DMS153 treated with DMSO at 0.1 percent for 48 hours (cell line): ENCODE measurements at regions not wholly inside any gene's neighbourhood (a gene's known extent, or its start where the extent isn't known, plus 50 kb on each side); places are given as distances from the start of the nearest gene placed in this dataset.

Source experiments
- DNase-seq: peaks from one replicate; lab custom pipeline; 2025; ENCODE audit not compliant: unreplicated experiment; lab: John Stamatoyannopoulos, UW

DNA sequence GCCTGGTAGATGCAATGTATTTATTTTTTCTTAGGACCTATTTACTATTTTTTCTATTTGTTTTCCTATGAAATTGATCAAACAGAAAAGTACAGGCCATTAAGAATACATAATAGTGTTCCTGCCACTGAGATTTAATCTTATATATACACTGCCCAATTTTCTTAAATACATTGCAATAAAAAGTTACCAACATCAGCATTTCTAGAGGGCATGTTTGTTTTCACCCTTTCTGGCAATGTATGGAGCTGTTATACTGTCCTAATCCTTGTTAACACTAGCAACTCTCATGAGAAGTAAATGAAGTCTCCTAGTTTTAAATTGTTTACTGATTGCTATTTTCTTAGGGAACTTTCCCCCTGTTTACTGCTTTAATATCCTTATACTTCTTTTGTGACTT is 359.1 kb upstream of the SEMA3A start:
- no peak for DNase-seq

- no peak for DNase-seq
Observed at GRCh38 chr7:84549409-84549808, 354.8 kb upstream of the SEMA3A start.

DNA sequence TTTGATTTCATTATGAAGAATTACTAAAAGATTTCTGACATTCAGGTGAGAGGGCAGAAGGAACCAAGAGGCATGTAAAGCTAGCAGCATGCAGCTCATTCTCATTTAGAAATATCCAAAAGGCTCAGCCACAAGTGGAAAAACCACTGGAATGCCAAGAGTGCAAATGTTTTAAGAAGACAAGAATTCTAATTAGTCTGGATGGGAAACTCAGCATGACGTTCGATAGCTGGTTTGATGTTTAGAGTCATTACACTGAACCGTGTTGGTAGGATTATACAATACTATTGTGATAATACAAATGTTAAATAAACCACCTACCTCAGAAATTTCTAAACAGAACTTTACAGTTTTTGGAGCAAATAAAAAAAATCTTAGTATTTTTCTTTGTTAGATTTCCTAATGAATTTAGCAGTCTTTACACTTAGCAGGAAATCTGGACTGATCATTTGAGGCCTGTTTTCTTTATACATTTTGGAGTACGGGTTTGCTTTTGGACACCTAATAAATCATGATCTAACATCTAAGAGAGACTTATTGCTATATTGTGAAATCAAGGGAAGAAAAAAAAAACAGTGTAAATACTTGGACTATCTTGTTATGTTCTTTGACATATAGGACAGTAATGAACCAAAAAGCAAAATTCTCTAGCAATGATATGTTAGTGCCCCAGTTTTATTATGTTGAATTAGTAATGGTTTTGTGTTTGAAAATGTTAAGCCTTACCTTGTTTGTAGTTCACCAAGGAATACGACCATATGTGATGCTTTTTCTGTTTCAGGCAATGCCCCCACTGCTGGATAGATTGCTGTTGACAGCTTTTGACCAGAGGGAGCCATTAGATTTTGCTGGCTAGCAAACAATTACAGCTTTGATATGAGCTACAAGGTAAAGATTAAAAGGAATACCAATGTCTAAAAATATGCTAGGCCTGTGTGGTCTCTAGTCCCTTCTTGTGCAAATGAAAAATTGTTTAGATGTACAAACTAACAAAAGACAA is 354.1 kb upstream of the SEMA3A start:
- no peak for DNase-seq

DNA sequence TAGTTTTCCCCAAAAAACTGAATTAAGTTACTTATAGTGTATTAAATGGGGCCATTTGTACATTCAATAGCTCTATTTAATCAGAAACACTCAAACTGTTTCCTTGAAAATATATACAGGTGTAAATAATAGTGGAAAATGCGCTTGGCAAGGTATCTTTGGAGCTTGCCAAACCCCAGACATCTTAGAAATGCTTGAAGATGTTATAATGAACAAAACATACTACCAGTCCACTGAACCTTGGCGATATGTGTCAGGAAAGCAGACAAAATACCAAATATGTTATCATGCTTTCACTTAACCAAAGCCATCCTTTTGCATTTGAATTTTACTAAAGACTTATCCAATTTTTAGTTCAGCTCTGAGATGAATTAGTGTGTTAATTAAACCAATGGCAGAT is 352.7 kb upstream of the SEMA3A start:
- no peak for DNase-seq

DNA sequence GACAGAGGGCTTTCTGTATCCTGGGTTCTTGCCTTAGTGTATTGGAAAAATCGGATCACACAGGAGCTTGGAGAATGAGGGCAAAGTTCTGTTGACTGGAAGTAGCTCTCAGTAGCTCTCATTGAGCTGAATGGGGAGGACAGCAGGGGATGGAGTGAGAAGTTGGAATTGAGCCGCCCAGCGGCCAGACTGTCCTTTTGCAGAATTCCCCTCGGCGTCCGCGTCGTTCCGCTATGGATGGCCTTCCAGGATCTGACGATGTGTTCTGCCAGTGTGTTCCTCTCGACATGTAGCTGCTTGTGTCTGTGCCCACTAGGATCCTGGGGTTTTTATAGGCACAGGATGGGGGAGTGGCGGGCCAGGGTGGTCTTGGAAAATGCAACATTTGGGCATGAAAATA is 351.8 kb upstream of the SEMA3A start:
- no peak for DNase-seq

GRCh38 chr7:84538268-84538667 is 343.7 kb upstream of the SEMA3A start:
- DNase-seq: no peak

DNA sequence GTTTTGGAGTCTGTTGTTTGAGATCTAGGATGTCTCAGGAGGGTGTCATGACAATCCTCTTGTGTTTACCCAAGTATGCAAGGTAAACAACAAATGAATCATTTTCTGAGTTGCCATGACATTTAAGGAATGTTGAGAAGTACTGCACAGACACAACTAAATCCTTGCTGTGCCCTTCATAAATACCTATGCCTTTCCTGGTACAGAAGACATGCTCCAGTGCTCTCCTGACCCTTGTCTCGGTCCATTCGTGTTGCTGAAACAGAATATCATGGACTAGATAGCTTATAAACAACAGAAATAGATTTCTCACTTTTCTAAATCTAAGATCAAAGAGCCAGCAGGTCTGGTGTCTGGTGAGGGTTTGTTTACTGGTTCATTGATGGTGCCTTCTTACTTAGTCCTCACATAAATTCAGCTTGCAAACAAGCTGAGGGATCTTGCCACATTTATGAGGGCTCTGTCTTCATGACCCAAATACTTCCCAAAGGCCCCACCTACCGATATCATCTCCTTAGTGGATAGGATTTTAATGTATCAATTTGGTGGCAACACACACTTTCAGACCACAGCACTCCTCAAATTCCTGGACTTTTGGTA is 341.8 kb upstream of the SEMA3A start:
- no peak for DNase-seq

- DNase-seq: no peak
Observed at GRCh38 chr7:84535580-84536270, 341.1 kb upstream of the SEMA3A start.

- DNase-seq: no peak
Observed at GRCh38 chr7:84533182-84533581, 338.6 kb upstream of the SEMA3A start.

DNA sequence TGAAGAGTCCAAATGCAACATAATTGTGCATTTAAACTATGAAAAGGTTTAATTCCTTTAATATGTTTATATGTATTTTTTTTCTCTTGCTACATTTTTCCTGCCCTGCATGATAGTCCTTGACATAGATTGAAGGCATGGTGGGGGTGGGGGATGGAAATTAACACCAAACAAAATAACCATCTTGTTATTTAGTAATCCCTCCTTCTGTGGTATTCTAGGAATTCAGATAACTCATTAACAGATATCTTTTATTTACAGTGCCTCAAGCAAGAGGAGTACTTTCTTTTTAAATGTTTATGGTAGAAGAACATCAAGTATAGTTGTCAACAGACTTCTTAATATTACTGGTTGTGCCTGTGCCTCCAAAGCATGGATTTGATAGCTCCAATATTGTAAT is 337.6 kb upstream of the SEMA3A start:
- DNase-seq: no peak

DNA sequence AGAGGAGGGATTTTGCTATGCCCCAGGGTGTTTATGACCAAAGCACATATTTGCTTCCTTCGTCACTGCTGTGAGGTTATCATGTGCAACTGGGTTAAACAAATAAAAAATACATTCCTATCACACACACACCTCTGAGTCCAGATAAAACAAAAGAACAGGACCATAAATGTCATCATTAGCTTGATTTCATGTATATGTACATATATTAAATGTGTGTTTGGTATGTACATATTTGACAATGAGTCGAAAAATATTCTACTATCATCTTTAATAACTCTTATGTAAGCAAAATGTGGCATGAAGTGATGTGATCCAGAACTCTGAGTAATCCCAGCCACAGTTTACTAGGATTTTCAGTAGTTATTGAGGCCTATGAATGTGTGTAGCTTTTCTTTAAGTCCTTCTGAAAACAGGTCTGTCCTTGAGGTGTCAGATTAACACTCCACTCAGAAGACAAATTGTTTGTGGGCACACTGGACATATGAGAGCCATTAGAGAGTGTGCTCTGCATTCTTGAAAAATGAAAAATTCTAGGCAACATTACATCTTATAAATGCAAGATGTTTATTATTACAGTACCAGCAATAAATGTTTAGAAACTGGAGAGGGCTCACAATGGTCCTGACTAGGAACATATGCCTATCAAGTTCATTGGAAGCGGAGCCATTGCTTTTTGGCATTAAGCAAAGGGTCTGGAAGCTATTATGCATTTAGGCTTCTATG is 335.1 kb upstream of the SEMA3A start:
- no peak for DNase-seq

DNA sequence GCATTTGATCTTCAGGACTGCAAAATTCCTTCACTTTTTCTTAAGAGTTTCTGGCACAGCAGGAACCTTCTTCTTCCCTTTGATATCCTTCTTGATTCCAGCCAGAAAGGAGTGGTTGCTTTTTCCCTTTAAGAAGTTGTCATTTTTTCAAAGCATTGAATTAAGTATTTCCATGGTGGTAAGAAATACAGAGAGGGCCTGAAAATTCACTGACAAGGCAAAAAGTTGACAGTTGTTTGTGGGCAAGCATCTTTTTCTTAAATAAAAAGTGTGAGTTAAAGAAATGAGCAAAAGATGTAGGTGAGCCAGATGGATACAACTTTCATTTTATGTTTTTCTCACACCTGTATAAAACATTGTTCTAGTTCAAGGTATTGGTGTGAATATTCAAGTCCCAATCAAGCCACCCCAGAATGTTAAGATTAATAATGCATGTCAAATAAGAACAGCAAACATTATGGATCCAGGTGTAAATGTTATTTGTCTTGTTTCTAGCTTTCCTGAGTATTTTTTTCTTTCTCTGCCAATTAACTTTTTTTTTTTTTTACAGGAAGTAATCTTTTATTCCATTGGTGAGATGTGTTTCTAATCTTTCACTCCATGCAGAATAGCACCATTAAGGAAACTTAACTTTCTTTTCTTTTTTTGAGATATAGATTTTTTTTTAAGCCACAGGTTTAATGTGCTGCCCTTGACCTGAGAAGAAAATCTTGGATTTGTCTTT is 334.3 kb upstream of the SEMA3A start:
- no peak for DNase-seq

DNA sequence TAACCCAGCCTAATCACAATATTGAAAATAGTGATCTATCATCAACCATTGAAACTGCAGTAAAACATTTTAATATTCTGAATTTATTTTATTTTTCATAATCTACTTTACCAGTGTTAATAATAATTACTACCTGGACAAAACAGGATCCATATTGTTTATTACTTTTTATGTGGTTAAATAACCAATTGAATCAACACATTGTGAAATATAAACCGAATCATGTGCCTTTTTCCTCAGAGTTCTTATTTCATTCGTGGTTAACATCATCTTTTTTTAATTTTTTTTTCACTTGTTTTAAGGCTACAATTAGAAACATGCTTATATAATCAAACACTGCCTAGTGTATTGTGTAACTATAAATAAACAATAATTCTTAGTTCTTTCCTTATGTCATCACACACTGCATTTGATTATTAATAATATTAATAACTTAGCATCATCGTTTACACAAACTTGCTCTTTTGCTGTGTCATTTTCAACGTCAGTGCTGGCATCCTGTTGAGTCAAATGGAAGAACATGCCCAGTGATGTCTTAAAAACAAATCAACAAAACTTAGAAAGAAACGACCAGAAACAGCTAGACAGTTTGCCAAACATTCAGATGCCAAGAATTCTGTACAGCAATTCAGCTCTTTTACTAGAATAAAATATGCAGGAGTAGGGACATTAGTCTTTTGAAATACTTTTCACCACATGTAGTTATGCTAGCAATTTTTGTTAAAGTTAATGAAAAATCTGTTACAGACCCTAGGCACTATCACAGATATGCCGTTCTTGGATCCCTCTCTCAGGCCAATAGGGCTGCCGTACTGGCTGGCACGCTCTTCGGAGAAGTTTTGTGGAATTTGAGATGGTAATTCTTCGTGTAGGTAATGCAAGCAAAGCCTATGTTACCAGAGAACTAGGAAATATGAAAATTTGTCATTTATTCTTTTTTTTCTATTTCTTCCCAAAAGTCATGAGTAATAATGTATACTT is 330.4 kb upstream of the SEMA3A start:
- DNase-seq: no peak

- DNase-seq: no peak
Observed at GRCh38 chr7:84513061-84513460, 318.5 kb upstream of the SEMA3A start.

GRCh38 chr7:84512055-84512454 is 317.5 kb upstream of the SEMA3A start:
- DNase-seq: no peak

DNA sequence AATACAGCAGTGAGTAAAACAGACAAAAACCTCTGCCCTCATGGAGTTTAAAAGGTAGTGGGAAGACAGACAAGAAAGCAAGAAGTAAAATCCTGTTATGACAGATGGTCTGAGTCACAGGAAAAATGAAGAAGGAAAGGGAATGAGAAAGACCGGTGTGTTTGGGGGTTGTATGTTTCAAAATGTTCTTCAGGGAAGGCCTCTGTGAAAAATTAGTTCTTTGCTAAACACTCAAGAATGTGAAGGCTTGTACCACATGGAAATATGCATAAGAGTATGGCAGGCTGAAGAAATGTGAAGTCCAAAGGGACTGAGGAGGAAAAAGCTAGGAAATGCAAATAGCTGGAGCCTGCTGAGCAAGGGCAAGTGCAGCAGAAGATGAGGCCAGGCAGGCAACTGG is 315.9 kb upstream of the SEMA3A start:
- no peak for DNase-seq

DNA sequence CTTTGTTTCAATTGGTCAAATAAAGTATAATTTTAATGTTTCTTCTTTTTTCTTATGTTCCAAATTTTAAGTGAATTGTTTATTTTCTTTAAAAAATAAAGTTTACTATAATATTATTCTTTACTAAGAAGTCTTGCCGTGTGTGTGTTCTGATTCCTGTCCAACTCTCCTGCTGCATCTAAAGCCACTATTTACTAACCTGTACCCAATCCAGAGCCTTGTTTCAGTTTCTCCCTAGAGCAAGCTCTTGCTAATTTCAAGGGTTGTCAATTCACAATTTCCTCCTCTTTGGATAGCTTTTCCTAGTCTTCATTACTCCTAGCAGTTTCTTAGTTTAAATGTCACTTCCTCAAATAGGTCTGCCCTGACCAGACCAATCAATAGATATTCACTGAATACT is 314.9 kb upstream of the SEMA3A start:
- DNase-seq: no peak

DNA sequence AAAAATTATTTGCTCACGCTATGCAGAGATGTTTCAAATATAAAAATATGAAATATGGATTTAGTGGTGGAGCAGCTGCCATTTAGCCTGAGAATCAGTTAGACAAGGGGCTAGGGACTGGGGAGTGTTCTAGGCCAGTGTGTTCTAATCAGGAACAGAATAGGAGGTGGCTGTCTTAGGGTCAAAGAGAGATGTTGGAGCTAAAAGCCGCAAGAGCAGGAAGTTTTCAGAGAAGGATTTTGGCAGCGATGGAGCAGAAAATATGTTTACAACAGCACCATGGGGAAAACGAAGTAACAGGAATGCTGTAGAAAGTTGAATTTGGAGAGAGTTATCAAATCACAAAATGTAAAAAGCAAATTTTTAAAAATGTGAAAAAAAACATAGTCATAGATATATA is 314.0 kb upstream of the SEMA3A start:
- no peak for DNase-seq

DNA sequence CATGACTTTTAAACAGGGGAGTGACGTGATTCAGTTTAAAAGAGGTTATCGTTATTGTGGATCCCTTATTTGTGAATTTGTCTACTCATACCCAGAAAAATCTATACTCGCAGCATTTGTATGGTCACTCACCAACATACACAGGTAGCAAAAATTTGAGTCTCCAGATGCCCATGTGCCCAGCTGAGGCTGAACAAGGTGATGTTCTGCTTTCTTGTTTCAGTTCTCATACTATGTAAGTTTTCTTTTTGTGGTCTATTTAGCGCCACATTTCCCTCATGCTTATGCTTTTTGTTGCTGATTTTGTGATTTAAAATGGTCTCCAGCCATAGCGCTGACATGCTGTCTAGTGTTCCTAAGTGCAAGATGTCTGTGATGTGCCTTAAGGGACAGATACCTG is 312.9 kb upstream of the SEMA3A start:
- DNase-seq: no peak
